Parathyroid adenoma (tissue), 2 donors: ENCODE measurements at regions not wholly inside any gene's neighbourhood (a gene's known extent, or its start where the extent isn't known, plus 50 kb on each side); places are given as distances from the start of the nearest gene placed in this dataset.

Experiments used
- H2AFZ ChIP-seq: fragments of 300-600 bp; sonication (generic); one replicate; pipeline ENCODE4 v1.7.0; 2017; ENCODE audit warnings: antibody characterized with exemption, mild to moderate bottlenecking
- H3K27ac ChIP-seq: fragments of 300-600 bp; sonication (generic); one replicate; pipeline ENCODE4 v1.7.0; 2017
- H3K27me3 ChIP-seq: fragments of 300-600 bp; sonication (generic); one replicate; pipeline ENCODE4 v1.7.0; 2017; ENCODE audit warnings: low read length; ENCODE audit not compliant: control insufficient read depth, insufficient read depth
- H3K36me3 ChIP-seq: fragments of 300-600 bp; sonication (generic); one replicate; pipeline ENCODE4 v1.7.0; 2017; ENCODE audit warnings: low read length; ENCODE audit not compliant: control insufficient read depth, insufficient read depth
- H3K4me1 ChIP-seq: fragments of 300-600 bp; sonication (generic); one replicate; pipeline ENCODE4 v1.7.0; 2017; ENCODE audit warnings: control low read depth
- H3K4me2 ChIP-seq: fragments of 300-600 bp; sonication (generic); one replicate; pipeline ENCODE4 v1.7.0; 2017; ENCODE audit warnings: low read length
- H3K4me3 ChIP-seq: fragments of 300-600 bp; sonication (generic); one replicate; pipeline ENCODE4 v1.7.0; 2017; ENCODE audit warnings: low read depth, low read length
- H3K79me2 ChIP-seq: fragments of 300-600 bp; sonication (generic); one replicate; pipeline ENCODE4 v1.7.0; 2017; ENCODE audit warnings: control low read depth
- H3K9ac ChIP-seq: fragments of 300-600 bp; sonication (generic); one replicate; pipeline ENCODE4 v1.7.0; 2017; ENCODE audit warnings: mild to moderate bottlenecking
- H3K9me3 ChIP-seq: fragments of 300-600 bp; sonication (generic); one replicate; pipeline ENCODE4 v1.7.0; 2017; ENCODE audit warnings: low read length; ENCODE audit not compliant: control insufficient read depth
- TF ChIP-seq, protein P1 (sequence below): fragments of 300-600 bp; sonication (generic); IDR thresholded peaks from one replicate; pipeline ENCODE4 v1.7.0; 2017; ENCODE audit warnings: antibody characterized with exemption, mild to moderate bottlenecking
- donor health status: primary hyperparathyroidism.

- H3K27me3 ChIP-seq, result no peaks in the 10 kb centered on the region
- H3K27ac ChIP-seq, result no peak overlapping the region
- TF ChIP-seq, protein P1, sequence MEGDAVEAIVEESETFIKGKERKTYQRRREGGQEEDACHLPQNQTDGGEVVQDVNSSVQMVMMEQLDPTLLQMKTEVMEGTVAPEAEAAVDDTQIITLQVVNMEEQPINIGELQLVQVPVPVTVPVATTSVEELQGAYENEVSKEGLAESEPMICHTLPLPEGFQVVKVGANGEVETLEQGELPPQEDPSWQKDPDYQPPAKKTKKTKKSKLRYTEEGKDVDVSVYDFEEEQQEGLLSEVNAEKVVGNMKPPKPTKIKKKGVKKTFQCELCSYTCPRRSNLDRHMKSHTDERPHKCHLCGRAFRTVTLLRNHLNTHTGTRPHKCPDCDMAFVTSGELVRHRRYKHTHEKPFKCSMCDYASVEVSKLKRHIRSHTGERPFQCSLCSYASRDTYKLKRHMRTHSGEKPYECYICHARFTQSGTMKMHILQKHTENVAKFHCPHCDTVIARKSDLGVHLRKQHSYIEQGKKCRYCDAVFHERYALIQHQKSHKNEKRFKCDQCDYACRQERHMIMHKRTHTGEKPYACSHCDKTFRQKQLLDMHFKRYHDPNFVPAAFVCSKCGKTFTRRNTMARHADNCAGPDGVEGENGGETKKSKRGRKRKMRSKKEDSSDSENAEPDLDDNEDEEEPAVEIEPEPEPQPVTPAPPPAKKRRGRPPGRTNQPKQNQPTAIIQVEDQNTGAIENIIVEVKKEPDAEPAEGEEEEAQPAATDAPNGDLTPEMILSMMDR, result no peak
Measured at GRCh38 chr1:218851586-218851985, 322.1 kb upstream of the LYPLAL1 start.

DNA sequence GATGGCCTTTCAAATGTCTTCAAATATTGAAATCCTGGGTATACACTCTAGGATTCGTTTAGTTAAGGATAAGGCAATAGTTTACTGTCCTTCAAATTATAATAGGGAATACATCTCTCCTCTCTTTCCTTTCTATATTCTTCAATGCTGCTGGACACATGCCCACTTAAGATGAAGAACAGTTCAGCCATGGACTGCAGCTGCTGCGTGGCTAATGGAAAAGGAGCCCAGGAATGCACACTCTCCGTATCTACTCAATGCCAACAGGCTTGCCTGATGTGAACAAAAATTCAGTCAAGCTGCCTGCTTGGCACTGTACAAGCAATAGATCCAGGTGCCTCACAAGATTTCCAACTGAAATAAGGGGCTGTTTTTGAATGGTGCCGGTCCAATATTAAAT, 321.2 kb upstream of the LYPLAL1 start:
- Histone ChIP-seq H3K4me2 (no peak overlapping the region), H2AFZ (no peak overlapping the region), H3K79me2 (no peaks in the 10 kb centered on the region), H3K36me3 (no peaks in the 10 kb centered on the region), H3K9me3 (no peaks in the 10 kb centered on the region), H3K27me3 (no peaks in the 10 kb centered on the region), H3K4me3 (no peak overlapping the region), H3K27ac (no peak overlapping the region), H3K9ac (no peak overlapping the region), H3K4me1 (no peaks in the 10 kb centered on the region)
- TF ChIP-seq, protein P1, result no peak

More at GRCh38 chr1:218851586-218851985, 322.1 kb upstream of the LYPLAL1 start:
- Histone ChIP-seq H3K4me2 (no peak overlapping the region), H3K9ac (no peak overlapping the region), H3K79me2 (no peaks in the 10 kb centered on the region), H3K4me3 (no peak overlapping the region), H3K9me3 (no peaks in the 10 kb centered on the region), H3K36me3 (no peaks in the 10 kb centered on the region), H3K4me1 (no peaks in the 10 kb centered on the region), H2AFZ (no peak overlapping the region)

GRCh38 chr1:218863987-218864386, 309.7 kb upstream of the LYPLAL1 start:
- Histone ChIP-seq H3K27me3 (no peaks in the 10 kb centered on the region), H3K9ac (no peak overlapping the region), H3K27ac (no peak overlapping the region), H3K9me3 (no peaks in the 10 kb centered on the region), H3K79me2 (no peaks in the 10 kb centered on the region), H3K4me1 (no peaks in the 10 kb centered on the region), H2AFZ (no peak overlapping the region), H3K4me3 (no peak overlapping the region), H3K36me3 (no peaks in the 10 kb centered on the region), H3K4me2 (no peak overlapping the region)
- TF ChIP-seq, protein P1, result no peak

- no peaks in the 10 kb centered on the region for H3K9me3 ChIP-seq
- H3K4me2 ChIP-seq, result no peak overlapping the region
- H3K27me3 ChIP-seq, result no peaks in the 10 kb centered on the region
- no peaks in the 10 kb centered on the region for H3K4me1 ChIP-seq
- H2AFZ ChIP-seq, result no peak overlapping the region
- no peak overlapping the region for H3K27ac ChIP-seq
- no peak overlapping the region for H3K4me3 ChIP-seq
- H3K9ac ChIP-seq, result no peak overlapping the region
- no peaks in the 10 kb centered on the region for H3K79me2 ChIP-seq
- no peaks in the 10 kb centered on the region for H3K36me3 ChIP-seq
- TF ChIP-seq, protein P1, result no peak
Measured at GRCh38 chr1:218865591-218865990, 308.1 kb upstream of the LYPLAL1 start.

- Histone ChIP-seq H3K9me3 (no peaks in the 10 kb centered on the region), H3K4me3 (no peak overlapping the region), H2AFZ (no peak overlapping the region), H3K27ac (no peak overlapping the region), H3K4me1 (no peaks in the 10 kb centered on the region), H3K36me3 (no peaks in the 10 kb centered on the region), H3K79me2 (no peaks in the 10 kb centered on the region), H3K4me2 (no peak overlapping the region), H3K9ac (no peak overlapping the region), H3K27me3 (no peaks in the 10 kb centered on the region)
- TF ChIP-seq, protein P1, result no peak
Measured at GRCh38 chr1:218866507-218866906, 307.2 kb upstream of the LYPLAL1 start.
